NCI-H510A treated with DMSO at 0.1 percent for 48 hours (cell line): ENCODE measurements at regions not wholly inside any gene's neighbourhood (a gene's known extent, or its start where the extent isn't known, plus 50 kb on each side); places are given as distances from the start of the nearest gene placed in this dataset.
"Not testable (repeated sequence)": the region's sequence is repeated elsewhere in the genome, so short reads cannot be mapped to it uniquely, and the experiment has no call there.

Experiments
- DNase-seq: peaks from one replicate; lab custom pipeline; 2025; lab: John Stamatoyannopoulos, UW

DNA sequence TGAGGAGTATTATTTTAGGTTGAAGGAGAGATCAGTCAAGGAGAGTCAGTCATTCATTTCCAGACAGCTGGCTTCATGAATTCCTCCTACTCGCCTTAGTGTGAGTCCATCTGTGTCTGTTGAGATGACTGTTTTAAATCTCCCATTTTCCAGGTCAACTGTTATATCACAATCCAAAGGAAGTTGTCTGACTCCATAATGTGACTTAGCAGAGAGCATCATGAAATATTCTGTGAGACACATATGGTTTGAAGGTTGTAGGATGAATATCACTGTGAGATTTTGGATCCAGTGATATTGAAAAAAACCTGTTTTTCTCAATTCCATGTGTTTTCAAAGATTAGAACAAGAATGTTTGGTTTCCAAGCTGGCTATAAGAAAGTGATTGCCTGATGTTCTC lies 530.2 kb upstream of the MAN1A1 start:
- DNase-seq = no peak

DNA sequence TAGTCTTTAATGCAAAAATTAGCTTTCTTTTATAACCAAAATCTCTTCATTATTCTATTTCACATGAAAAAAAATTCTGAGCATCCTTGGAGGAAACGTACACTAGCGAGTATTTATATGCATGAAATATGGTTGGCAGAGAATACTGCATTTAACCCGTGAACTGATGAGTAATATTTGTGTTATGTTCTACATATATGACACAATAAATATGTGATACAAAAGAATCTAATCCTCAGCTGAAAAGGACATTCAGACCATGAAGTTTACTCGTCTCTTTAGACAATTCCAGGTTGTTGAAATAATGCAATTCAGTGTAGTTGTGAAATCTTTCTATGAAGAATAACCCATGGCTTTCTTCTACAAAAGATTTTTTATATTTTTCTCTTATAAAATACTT lies 524.8 kb upstream of the MAN1A1 start:
- no peak for DNase-seq

DNA sequence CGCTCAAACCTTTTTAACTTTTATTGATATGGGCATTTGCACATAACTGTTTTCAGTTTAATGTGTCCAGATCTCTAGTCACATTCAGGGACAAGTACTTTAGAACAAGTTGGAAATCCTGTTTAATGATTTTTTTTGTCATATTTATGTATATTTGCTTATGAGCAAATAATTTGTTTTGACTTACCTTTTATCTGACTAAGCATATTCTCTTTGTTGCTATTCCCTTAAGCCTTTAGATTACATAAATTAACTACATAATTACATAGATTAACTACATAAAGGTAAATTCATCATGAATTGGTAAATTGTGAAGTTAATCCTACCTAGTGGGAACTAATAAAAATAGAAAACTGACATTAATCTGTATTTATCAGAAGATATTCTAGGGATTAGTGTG lies 523.5 kb upstream of the MAN1A1 start:
- DNase-seq = no peak

DNA sequence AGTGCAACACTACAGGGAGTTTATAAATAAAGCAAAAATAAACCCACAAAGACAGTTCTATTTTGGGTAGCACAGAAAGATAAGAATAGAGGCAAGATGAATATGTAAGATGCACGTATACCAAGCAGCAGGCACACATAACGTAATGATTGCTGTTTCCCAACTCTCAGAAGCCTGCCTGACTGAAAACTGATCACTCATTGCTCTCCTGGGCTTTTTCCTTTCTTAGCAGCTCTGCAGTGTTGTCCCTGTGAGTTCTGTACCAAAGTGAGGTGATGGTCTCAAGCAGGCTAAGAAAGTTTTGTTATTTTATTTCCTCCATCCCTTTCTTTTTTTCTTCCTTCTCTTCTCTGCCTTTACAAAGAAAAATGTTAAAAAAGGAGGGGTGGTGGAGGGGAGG lies 522.0 kb upstream of the MAN1A1 start:
- peak; percentile 0 for DNase-seq

DNA sequence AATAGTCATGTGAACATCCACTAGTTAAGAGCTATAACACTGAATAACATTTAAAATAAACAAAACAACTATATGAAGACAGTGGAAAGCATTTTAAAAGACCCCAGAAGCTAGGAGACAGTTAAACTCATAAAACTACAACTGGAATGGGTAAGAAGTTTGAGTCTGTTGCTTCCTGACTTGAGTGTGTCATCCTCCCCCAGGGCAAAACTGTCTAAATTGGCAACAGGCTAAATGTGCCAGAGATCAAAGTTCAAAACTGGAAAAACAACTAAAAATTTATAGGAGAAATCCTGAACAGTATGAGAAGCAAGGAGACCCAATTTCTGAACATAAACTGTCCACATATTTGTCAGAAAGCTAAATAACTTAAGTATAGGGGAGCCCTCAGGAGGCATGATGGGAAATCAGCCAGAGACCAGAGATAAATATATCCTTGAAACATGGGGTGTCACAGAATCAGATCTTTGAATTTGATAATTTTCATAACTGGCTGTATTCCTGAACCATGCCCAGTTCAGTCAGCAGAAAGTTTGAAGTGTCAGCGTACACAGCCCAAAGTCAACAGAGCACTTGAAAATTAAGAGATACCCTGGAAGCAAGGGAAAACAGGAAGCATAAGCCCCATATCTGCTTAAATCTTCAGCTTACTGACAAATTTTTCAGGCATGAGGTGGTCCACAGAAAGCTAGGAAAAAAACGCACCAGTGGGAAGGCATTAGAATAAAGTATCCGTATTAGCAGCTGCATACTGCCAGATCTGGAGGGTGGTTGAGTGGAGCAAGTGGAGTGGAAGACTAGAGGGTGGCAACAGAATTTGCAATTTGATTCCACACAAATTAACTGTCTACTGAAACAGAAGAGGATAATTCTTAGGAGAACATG lies 516.1 kb upstream of the MAN1A1 start:
- no peak for DNase-seq

DNA sequence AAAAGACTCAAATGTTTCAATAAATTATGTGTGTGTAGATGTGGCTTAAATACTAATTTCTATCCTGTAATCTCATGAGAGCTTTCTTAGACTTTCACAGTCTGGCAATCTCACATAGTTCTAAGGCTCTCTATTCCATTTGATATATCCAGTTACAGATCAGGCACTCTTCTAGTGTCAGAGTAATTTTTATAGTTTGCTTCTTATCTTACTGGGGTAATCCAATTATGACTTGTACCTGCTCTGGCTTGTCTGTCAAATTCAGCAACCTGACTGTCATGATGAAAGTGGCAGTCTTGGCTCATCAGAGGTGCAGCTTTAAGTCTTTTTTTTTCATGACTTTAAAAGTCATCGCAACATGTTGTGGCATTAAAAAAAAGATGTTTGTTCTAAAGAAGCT lies 513.2 kb upstream of the MAN1A1 start:
- no peak for DNase-seq

DNA sequence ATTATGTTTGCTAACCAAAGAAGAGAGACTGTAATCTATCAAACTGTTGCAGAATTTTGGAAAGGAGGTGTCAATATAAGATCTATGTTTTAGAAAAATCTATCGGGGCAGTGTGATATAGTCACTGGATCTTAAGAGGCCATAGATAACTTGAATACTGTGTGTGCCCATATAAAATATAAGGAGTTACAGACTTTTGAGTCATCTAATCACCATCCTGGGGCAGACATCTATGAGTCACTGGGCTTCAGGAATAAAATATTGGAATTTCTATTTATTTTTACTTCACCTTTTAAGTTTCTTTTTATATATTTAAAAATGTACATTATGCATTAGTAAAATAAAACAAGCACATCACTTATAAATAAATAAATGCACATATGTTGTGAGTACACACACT lies 509.3 kb upstream of the MAN1A1 start:
- DNase-seq = no peak

DNA sequence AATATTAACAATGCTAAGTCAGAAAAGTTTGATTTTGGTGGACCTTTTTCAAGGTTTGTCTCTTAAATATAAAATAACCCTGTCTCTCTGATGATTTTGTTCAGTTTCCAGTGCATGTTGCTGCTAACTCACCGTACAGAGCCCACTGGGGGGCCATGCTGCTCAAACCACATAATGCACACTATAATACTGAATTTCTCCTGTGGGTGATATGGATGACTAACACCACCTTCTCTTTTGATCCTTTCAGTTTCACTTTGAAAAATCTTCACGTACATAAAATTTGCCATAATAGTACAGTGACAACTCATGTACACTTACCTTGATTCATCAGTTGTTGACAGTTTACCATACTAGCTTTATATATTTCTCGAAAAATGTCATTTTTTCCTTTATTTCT lies 506.6 kb upstream of the MAN1A1 start:
- no peak for DNase-seq

DNA sequence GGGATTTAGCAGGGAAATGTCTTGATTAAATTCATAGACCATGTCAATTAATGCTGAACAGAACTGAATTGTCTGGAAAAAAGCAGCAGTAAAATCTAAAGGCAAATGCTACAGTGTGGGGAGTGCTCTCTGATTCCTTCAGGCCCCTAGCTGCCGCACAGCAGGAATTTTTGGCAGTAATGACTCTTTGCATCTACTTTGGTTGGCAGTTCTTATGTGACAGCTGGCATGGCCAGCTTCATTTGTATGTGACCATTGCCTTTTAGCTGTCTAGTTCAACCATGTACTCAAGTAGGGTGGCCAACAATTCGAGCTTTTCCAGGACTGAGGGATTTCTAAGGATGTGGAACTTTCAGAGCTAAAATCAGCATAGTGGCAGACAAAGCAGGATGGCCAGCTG lies 499.1 kb upstream of the MAN1A1 start:
- DNase-seq = no peak

DNA sequence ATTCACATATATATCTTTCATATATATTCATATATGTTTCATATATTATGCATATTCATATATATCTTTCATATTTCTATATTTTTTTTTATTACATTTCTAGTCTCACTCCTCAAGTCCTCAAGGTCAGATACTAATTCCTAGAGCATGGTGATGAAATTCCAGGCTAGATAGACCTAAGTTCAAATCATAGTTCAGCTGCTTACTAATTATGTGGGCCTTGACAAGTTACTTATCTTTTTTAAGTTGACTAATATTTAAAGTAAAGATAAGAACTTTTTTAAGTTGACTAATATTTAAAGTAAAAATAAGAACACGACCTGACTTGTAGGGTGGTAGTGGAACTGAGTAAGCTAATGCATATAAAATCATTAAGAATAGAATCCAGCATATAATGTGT lies 495.6 kb upstream of the MAN1A1 start:
- no peak for DNase-seq

DNA sequence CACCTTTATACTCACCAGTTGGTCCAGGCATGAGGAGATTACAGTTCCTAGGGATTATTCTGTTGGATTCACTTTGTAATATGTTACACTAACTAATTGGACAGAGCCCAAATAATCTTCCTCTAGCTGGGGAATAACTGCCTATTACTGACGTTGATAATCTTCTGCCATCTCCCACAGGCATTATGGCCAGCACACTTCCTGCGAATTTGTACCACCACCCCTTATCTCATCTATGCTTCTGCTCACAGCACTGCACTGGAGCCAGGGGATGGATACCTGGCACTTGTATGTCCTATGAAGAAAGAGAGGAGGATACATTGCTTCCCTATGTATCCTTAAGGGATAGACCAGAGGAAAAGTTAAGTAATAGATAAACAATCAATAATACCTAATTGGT lies 494.8 kb upstream of the MAN1A1 start:
- no peak for DNase-seq

DNA sequence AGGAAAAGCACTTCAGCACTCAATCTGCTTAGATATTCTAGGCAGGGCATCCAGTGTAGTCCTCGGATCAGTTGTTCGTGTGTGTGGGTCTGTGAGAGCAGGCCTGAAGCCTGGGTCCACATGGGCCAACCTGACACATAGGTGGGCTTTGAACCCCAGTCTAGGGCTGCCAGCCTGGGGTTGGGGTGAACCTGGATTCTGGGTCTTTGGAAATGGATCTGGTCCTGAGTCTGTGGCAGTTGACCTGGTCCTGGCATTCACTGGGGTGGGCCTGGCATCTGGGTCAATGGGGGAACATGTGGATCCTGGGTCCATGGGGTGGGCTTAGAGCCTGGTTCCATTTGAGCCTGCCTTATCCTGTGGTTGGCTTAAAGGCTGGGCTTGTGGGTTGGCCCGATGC lies 492.6 kb upstream of the MAN1A1 start:
- no peak for DNase-seq

DNA sequence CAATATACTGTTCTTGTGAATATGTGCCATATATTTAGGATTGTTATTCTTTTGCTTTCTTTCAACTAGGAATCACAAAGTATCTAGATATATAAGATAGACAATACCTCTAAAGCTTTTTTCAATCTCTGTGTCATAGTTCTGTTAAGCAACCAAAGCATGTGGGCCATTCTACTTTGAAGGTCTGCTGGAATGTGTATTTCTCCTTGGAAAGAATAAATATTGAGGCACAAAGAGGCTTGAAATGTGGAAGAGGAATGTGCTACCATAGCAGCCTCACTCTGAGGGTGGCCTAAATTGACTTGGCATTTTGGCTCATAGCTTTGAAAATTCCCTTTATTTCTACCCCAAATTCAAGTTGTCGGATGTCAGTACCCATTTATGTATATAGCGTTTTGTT lies 488.5 kb upstream of the MAN1A1 start:
- no peak for DNase-seq

DNA sequence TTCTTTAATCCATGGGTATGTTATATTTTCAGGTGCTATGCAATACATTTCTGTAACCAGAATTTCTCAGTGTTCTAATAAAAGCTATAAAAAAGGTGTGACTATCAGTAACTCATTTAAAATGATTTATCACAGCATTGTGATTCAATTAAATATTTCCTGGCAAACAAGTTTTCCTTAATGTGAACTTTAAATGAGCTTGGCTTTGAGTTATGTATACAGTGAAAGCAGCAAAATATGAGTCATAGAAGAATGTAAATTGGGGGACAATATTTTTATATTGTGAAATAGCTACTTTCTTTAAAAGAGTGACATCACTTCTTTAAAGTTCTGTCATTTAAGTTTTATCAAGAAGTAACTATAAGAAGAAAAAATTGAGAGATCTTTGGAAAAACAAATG lies 484.9 kb upstream of the MAN1A1 start:
- DNase-seq = no peak

DNA sequence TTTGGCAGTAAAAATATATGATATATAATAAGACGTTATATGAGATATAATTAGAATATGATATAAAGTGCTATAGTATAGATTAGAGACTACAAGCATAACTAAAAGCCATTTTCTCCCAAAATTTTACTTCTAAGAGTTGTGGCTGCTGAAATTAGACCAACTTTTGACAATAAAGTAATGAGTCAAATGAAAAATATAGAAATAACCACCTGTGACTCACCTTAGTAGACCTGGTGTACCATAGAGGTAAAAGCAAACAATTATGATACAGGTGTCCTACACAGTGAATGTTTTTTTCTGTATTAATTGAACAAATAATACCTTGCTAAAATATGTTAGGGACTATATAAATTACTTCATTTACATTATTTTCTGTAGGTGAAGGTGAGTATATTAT lies 482.9 kb upstream of the MAN1A1 start:
- no peak for DNase-seq

DNA sequence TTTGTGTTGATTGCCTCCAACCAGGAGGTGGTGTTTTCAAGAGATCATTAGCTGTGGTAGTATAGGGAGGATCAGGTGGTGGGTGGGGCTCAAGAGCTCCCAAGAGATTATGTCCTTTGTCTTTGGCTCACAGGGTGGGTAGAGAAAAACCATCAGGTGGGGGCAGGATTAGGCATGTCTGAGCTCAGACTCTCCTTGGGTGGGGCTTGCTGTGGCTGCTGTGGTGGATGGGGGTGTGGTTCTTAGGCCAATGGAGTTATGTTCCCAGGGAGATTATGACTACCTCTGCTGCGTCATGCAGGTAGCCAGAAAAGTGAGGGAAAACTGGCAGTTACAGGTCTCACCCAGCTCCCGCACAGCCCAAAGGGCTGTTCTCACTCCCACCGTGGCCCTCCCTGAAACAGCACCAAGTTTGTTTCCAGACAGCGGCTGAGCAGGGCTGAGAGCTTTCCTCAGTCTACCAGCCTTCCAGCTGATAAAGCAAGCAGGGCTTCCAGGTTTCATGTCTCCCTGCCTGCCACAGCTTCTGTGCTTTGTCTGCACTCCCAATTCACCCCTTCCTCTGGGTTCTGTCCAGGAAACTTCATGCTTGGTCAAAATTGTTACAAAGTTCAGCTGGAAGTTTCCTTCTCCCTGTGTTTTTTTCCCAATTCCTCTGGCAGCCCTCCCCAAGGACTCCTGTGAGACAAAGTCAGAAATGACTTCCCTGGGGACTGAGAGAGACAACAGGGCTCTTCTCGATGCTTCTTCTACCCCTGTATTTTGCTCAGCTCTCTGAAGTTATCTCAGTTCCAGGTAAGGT lies 481.1 kb upstream of the MAN1A1 start:
- DNase-seq = no peak

DNA sequence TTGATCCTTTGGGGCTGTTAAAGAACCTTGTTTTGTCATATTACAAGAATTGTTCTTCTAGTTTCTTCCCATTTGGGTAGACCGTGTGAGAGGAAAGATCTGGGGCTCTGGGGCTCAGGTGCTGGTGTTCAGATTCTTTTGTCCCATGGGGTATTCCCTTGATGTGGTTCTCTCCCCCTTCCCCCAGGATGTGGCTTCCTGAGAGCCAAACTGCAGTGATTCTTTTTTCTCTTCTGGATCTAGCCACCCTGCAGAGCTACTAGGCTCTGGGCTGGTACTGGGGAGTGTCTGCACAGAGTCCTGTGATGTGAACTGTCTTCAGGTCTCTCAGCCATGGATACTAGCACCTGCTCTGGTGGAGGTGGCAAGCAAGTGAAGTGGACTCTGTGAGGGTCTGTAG lies 480.5 kb upstream of the MAN1A1 start:
- DNase-seq = no peak

DNA sequence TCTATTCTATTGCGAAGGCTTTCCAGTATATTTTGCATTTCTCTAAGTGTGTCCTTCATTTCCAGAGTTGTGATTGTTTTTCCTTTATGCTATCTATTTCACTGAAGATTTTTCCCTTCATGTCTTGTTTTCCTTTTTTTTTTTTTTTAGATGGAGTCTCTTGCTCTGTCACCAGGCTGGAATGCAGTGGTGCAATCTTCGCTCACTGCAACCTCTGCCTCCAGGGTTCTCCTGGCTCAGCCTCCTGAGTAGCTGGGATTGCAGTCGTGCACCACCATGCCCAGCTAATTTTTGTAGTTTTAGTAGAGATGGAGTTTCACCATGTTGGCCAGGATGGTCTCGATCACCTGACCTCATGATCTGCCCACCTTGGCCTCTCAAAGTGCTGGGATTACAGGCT lies 479.9 kb upstream of the MAN1A1 start:
- DNase-seq = not testable (repeated sequence)

DNA sequence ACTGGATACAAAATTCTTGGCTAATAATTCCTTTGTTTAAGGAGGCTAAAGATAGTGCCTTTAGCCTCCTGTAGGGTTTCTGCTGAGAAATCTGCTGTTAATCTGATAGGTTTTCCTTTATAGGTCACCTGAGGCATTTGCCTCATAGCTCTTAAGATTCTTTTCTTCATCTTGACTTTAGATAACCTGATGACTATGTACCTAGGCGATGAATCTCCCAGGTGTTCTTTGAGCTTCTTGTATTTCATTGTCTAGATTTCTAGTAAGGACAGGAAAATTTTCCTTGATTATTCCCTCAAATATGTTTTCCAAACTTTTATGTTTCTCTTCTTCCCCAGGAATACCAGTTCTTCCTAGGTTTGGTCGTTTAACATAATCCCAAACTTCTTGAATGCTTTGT lies 479.4 kb upstream of the MAN1A1 start:
- no peak for DNase-seq

DNA sequence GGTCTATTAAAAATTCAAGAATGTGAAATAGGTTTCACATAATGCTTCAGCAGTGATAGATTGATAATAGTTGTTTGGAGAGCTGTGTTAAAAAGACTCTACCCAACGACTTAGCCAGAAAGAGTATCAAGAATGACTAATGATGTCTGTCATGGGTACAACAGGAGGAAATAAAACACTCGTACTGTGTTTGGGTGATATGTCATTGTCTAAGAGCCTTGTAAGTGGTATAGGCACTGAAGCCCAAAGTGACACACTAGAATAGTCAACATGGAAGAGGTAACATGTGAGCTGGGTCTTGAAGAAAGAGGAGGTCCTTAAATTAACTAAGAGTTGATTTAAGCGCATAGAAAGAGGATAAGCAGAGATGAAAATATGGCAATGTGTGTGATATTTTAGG lies 471.8 kb upstream of the MAN1A1 start:
- peak; percentile 14 for DNase-seq

DNA sequence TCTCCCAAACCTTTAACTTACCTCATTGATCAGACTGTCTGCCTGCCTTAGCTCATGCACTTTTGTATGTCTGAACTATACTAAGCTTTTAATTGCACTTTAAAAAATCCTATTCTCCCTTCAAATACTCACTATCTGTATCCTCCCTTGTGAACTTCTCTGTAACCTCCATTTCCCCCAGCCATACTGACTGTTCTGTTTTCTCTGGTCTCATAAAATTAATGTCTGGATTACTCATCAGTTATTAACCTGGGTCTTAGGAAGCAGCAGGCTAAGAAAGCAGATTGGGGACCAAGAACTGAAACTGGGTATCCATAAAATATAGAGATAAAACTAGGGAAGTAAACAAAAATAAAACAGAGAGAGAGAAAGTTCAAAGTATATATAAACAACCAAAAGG lies 469.3 kb upstream of the MAN1A1 start:
- no peak for DNase-seq

DNA sequence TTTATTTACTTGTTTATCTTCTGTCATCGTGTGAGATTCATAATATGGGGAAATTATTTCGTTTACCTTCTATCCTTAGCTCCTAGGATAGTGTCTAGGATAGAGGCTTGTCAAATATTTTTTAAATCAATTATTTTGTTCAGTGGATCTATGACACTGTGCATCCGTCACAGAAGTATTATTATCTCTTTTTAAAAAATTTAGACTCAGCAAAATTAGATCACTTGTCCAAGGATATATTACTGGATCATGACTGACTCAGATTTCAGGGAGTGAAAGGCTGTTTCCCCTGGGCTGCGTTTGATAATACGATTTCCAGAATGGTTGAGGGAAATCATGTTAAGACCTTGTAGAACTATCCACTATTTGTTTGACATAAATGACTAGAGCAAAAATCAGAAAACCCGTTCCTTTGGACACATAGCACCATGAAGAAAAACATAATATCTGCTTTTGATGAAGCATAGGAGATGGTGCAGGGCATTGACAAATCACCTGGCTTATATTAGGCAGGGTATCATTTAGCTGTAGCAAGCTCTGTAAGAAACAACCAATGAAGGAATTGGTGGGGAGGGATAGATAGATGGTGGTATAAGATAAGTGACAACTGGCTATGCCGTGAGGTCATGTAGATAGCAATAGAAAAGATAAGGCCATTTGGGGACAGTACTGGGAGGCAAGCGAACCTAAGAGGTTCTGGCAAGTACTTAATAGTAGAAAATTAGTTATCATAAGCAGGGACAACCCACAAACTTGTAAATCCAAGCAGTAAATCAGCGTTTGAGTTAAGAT lies 465.2 kb upstream of the MAN1A1 start:
- DNase-seq = no peak

DNA sequence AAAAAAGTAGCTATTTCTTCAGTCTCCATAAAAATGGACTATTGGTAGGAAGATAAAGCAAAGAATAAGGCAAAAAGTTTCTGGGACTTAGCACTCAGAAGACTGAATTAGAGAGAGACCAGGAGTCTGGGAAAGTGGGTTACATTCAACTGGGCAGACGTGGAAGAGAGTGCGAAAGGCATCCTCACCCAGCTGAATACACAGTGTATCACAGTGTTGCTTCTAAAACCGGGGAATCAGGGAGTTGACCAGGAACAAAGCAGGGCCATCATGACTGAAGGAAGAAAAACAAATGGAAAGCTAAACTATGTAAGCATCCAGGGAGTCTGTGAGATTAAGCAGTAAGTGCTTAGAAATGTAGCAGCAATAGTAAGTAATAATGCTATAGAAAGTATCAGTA lies 452.9 kb upstream of the MAN1A1 start:
- DNase-seq = no peak
